ENCODE measurements at regions not wholly inside any gene's neighbourhood (a gene's known extent, or its start where the extent isn't known, plus 50 kb on each side); places are given as distances from the start of the nearest gene placed in this dataset.
"Not testable (repeated sequence)": the region's sequence is repeated elsewhere in the genome, so short reads cannot be mapped to it uniquely, and the experiment has no call there.

GRCh38 chr9:81445331-81445921 is 243.9 kb downstream of the TLE1 start:
- Histone ChIP-seq H3K27ac (ENCODE audit: low read length) (no peak overlapping the region), H2AFZ (ENCODE audit: low read length) (no peak overlapping the region), H3K4me2 (ENCODE audit: low read depth, low read length, poor library complexity, severe bottlenecking) (no peak overlapping the region), H3K9me3 (ENCODE audit: low read length) (peaks cover 18% of the 10 kb centered on the region), H3K79me2 (ENCODE audit: low read length) (no peaks in the 10 kb centered on the region), H3K9me2 (replicated peaks; ENCODE audit: insufficient read depth, low read length) (no peaks in the 10 kb centered on the region), H3K36me3 (ENCODE audit: insufficient read depth, low read length) (no peaks in the 10 kb centered on the region), H3K27me3 (ENCODE audit: low read length) (no peaks in the 10 kb centered on the region), H4K20me1 (ENCODE audit: insufficient read depth, low read depth, low read length) (no peaks in the 10 kb centered on the region), H3K4me1 (ENCODE audit: low read length) (no peaks in the 10 kb centered on the region), H3K4me3 (ENCODE audit: low read length) (no peak overlapping the region), H3K9ac (ENCODE audit: low read length) (no peak overlapping the region)
- no peak for DNase-seq

DNA sequence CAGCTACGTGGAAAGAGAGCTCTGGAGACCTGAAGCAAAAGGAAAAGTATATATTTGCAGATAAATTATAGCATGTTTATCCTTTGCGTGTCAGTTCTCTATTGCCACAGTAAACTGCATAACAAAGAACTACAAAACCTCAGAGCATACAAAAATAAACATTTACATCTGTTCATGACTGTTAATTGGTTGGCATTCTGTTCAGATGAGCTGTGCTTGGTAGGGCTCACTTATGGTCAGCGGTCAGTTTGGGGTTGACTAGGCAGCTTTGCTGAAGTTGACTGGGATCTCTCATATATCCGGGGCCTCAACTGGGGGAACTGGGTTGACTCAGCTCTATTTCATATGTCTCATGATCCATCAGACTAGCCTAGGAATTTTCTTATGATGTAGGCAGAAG is 257.7 kb downstream of the TLE1 start:
- Histone ChIP-seq H3K79me2 (ENCODE audit: low read length) (no peaks in the 10 kb centered on the region), H3K9ac (ENCODE audit: low read length) (no peak overlapping the region), H3K27me3 (ENCODE audit: low read length) (no peaks in the 10 kb centered on the region), H3K4me2 (ENCODE audit: low read depth, low read length, poor library complexity, severe bottlenecking) (no peak overlapping the region), H3K36me3 (ENCODE audit: insufficient read depth, low read length) (no peaks in the 10 kb centered on the region), H3K9me2 (replicated peaks; ENCODE audit: insufficient read depth, low read length) (no peaks in the 10 kb centered on the region), H3K27ac (ENCODE audit: low read length) (no peak overlapping the region), H4K20me1 (ENCODE audit: insufficient read depth, low read depth, low read length) (no peaks in the 10 kb centered on the region), H3K9me3 (ENCODE audit: low read length) (peaks cover 11% of the 10 kb centered on the region), H3K4me3 (ENCODE audit: low read length) (no peak overlapping the region), H3K4me1 (ENCODE audit: low read length) (no peaks in the 10 kb centered on the region), H2AFZ (ENCODE audit: low read length) (no peak overlapping the region)
- no peak for DNase-seq

- no peak for DNase-seq
- no peaks in the 10 kb centered on the region for H3K36me3 ChIP-seq (ENCODE audit: insufficient read depth, low read length)
Observed at GRCh38 chr9:81430727-81431126, 258.6 kb downstream of the TLE1 start.

GRCh38 chr9:81427870-81428269 is 261.5 kb downstream of the TLE1 start:
- Histone ChIP-seq H2AFZ (ENCODE audit: low read length) (no peak overlapping the region), H3K4me1 (ENCODE audit: low read length) (no peaks in the 10 kb centered on the region), H3K4me2 (ENCODE audit: low read depth, low read length, poor library complexity, severe bottlenecking) (no peak overlapping the region), H3K27ac (ENCODE audit: low read length) (no peak overlapping the region), H3K79me2 (ENCODE audit: low read length) (no peaks in the 10 kb centered on the region), H3K27me3 (ENCODE audit: low read length) (no peaks in the 10 kb centered on the region), H4K20me1 (ENCODE audit: insufficient read depth, low read depth, low read length) (no peaks in the 10 kb centered on the region), H3K9ac (ENCODE audit: low read length) (no peak overlapping the region), H3K9me2 (replicated peaks; ENCODE audit: insufficient read depth, low read length) (no peaks in the 10 kb centered on the region), H3K4me3 (ENCODE audit: low read length) (no peak overlapping the region), H3K36me3 (ENCODE audit: insufficient read depth, low read length) (no peaks in the 10 kb centered on the region), H3K9me3 (ENCODE audit: low read length) (peaks cover 14% of the 10 kb centered on the region)
- no peak for DNase-seq

More at GRCh38 chr9:81430727-81431126, 258.6 kb downstream of the TLE1 start:
- H4K20me1 ChIP-seq (ENCODE audit: insufficient read depth, low read depth, low read length), result no peaks in the 10 kb centered on the region
- no peaks in the 10 kb centered on the region for H3K9me2 ChIP-seq (replicated peaks; ENCODE audit: insufficient read depth, low read length)
- no peak overlapping the region for H3K4me2 ChIP-seq (ENCODE audit: low read depth, low read length, poor library complexity, severe bottlenecking)
- no peaks in the 10 kb centered on the region for H3K79me2 ChIP-seq (ENCODE audit: low read length)
- no peak overlapping the region for H3K27ac ChIP-seq (ENCODE audit: low read length)
- H2AFZ ChIP-seq (ENCODE audit: low read length), result no peak overlapping the region
- H3K9me3 ChIP-seq (ENCODE audit: low read length), result peaks cover 11% of the 10 kb centered on the region
- H3K4me3 ChIP-seq (ENCODE audit: low read length), result no peak overlapping the region
- H3K27me3 ChIP-seq (ENCODE audit: low read length), result no peaks in the 10 kb centered on the region
- H3K4me1 ChIP-seq (ENCODE audit: low read length), result no peaks in the 10 kb centered on the region
- H3K9ac ChIP-seq (ENCODE audit: low read length), result no peak overlapping the region

- H3K9ac ChIP-seq (ENCODE audit: low read length), result no peak overlapping the region
- H3K4me3 ChIP-seq (ENCODE audit: low read length), result no peak overlapping the region
- no peaks in the 10 kb centered on the region for H3K79me2 ChIP-seq (ENCODE audit: low read length)
- DNase-seq, result no peak
- peaks cover 14% of the 10 kb centered on the region for H3K9me3 ChIP-seq (ENCODE audit: low read length)
- no peaks in the 10 kb centered on the region for H3K9me2 ChIP-seq (replicated peaks; ENCODE audit: insufficient read depth, low read length)
- no peak overlapping the region for H3K27ac ChIP-seq (ENCODE audit: low read length)
- no peaks in the 10 kb centered on the region for H3K4me1 ChIP-seq (ENCODE audit: low read length)
- no peak overlapping the region for H2AFZ ChIP-seq (ENCODE audit: low read length)
- H3K27me3 ChIP-seq (ENCODE audit: low read length), result no peaks in the 10 kb centered on the region
- H3K4me2 ChIP-seq (ENCODE audit: low read depth, low read length, poor library complexity, severe bottlenecking), result no peak overlapping the region
- H3K36me3 ChIP-seq (ENCODE audit: insufficient read depth, low read length), result no peaks in the 10 kb centered on the region
- no peaks in the 10 kb centered on the region for H4K20me1 ChIP-seq (ENCODE audit: insufficient read depth, low read depth, low read length)
Observed at GRCh38 chr9:81424431-81424830, 264.9 kb downstream of the TLE1 start.

DNA sequence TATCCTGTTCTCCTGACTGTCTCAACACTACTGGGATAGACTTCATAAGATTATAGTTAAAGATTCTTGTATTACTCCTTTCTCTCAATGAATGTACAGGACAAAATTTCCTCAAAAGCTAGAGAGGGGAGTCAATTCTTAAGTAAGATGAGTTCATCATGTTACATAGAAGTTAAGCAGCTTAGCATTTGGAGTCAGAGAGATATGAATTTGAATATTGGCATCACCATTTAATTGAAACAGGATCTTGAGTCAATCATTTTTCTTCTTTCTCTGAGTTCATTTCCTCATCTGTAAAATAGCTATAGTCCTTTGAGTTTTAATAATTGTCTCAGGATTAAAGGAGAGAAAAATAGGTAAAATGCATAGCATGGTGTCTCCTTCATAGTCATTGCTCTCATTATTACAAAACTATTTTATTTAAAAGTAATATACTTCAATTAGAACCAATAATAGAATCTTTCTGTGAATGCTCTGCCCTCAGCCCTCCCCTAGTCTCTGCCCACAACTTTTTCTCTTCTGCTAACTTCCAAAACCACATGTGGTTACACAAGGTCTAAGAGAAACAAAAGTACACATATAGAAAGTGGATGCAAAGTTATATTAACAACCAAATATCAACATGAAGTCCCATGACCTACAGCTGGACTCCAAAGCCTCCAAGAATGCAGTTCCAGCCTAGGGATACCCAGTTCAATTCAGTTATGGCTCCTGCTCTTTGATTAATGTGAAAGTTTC is 265.6 kb downstream of the TLE1 start:
- no peaks in the 10 kb centered on the region for H3K27me3 ChIP-seq (ENCODE audit: low read length)
- no peaks in the 10 kb centered on the region for H3K36me3 ChIP-seq (ENCODE audit: insufficient read depth, low read length)
- H2AFZ ChIP-seq (ENCODE audit: low read length), result no peak overlapping the region
- DNase-seq, result no peak
- H4K20me1 ChIP-seq (ENCODE audit: insufficient read depth, low read depth, low read length), result no peaks in the 10 kb centered on the region
- H3K9me3 ChIP-seq (ENCODE audit: low read length), result peaks cover 14% of the 10 kb centered on the region
- no peak overlapping the region for H3K4me2 ChIP-seq (ENCODE audit: low read depth, low read length, poor library complexity, severe bottlenecking)
- H3K27ac ChIP-seq (ENCODE audit: low read length), result no peak overlapping the region
- no peak overlapping the region for H3K4me3 ChIP-seq (ENCODE audit: low read length)
- H3K4me1 ChIP-seq (ENCODE audit: low read length), result no peaks in the 10 kb centered on the region
- no peaks in the 10 kb centered on the region for H3K9me2 ChIP-seq (replicated peaks; ENCODE audit: insufficient read depth, low read length)
- no peaks in the 10 kb centered on the region for H3K79me2 ChIP-seq (ENCODE audit: low read length)
- H3K9ac ChIP-seq (ENCODE audit: low read length), result no peak overlapping the region

DNA sequence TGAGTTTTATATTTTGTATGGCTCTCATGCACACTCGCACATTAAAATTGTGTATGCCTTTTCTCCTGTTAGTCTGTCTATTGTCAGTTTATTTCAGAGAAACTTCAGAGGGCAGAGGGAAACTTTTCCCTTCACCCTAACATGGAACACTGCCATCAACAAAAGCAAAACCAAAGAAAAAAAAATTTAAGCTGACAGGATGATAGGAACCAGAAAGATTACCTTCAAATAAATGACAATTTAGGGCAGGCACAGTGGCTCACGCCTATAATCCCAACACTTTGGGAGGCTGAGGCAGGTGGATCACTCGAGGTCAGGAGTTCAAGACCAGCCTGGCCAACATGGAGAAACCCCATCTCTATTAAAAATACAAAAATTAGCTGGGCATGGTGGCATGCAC is 268.3 kb downstream of the TLE1 start:
- H3K4me2 ChIP-seq (ENCODE audit: low read depth, low read length, poor library complexity, severe bottlenecking), result not testable (repeated sequence)

DNA sequence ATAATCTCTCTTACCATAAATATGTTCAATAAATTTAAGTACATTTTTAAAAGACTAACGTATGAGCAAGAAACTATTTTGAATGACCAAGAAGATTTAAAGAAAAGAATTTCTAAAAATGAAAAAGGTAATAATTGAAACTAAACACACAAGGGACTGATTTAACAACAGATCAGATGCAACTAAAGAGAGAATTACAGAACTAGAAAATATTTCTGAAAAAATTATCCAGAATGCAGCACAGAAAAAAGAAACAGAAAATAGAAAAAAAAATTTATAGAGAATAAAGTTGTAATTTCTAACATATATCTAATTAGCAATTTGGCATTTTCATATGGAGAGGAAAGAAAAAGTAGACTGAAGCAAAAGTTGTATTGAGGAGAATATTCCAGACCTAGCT is 269.3 kb downstream of the TLE1 start:
- Histone ChIP-seq H3K4me1 (ENCODE audit: low read length) (no peaks in the 10 kb centered on the region), H3K36me3 (ENCODE audit: insufficient read depth, low read length) (no peaks in the 10 kb centered on the region)
- DNase-seq, result no peak

More for the DNA sequence above, 268.3 kb downstream of the TLE1 start:
- not testable (repeated sequence) for H3K4me1 ChIP-seq (ENCODE audit: low read length); H3K9ac ChIP-seq (ENCODE audit: low read length); H2AFZ ChIP-seq (ENCODE audit: low read length); H3K27ac ChIP-seq (ENCODE audit: low read length); H3K36me3 ChIP-seq (ENCODE audit: insufficient read depth, low read length); H3K79me2 ChIP-seq (ENCODE audit: low read length); H3K4me3 ChIP-seq (ENCODE audit: low read length); H3K27me3 ChIP-seq (ENCODE audit: low read length); DNase-seq; H4K20me1 ChIP-seq (ENCODE audit: insufficient read depth, low read depth, low read length); H3K9me2 ChIP-seq (replicated peaks; ENCODE audit: insufficient read depth, low read length)
- H3K9me3 ChIP-seq (ENCODE audit: low read length), result peaks cover 14% of the 10 kb centered on the region

More for the DNA sequence above, 269.3 kb downstream of the TLE1 start:
- Histone ChIP-seq H3K9me3 (ENCODE audit: low read length) (peaks cover 19% of the 10 kb centered on the region), H3K27me3 (ENCODE audit: low read length) (no peaks in the 10 kb centered on the region), H3K9me2 (replicated peaks; ENCODE audit: insufficient read depth, low read length) (no peaks in the 10 kb centered on the region), H3K27ac (ENCODE audit: low read length) (no peak overlapping the region), H3K79me2 (ENCODE audit: low read length) (no peaks in the 10 kb centered on the region), H3K4me2 (ENCODE audit: low read depth, low read length, poor library complexity, severe bottlenecking) (no peak overlapping the region), H2AFZ (ENCODE audit: low read length) (no peak overlapping the region), H3K9ac (ENCODE audit: low read length) (no peak overlapping the region), H3K4me3 (ENCODE audit: low read length) (no peak overlapping the region), H4K20me1 (ENCODE audit: insufficient read depth, low read depth, low read length) (no peaks in the 10 kb centered on the region)

All from Karpas-422 (cell line).